A673 (cell line): ENCODE measurements at regions not wholly inside any gene's neighbourhood (a gene's known extent, or its start where the extent isn't known, plus 50 kb on each side); places are given as distances from the start of the nearest gene placed in this dataset.

Experiments
- CTCF ChIP-seq: fragments of 300-800, 200-600 bp; sonication (generic); conservative IDR thresholded peaks from 2 replicates; pipeline ENCODE4 v1.5.1; 2017; ENCODE audit warnings: low read depth, mild to moderate bottlenecking, antibody characterized with exemption, low read length, moderate library complexity, mixed read lengths
- EZH2 ChIP-seq: fragments of 200-600 bp; sonication (generic); IDR thresholded peaks from 2 replicates; pipeline ENCODE4 v1.6.1; 2017; ENCODE audit warnings: borderline replicate concordance, low read depth, mild to moderate bottlenecking, mixed read lengths, antibody characterized with exemption, low read length; ENCODE audit not compliant: poor library complexity, severe bottlenecking

- no peak for TF ChIP-seq CTCF
- no peak for TF ChIP-seq EZH2
These were observed 93.2 kb downstream of the IRS2 start for GRCh38 chr13:109693213-109693612.
